GM21619 (cell line): ENCODE measurements at regions not wholly inside any gene's neighbourhood (a gene's known extent, or its start where the extent isn't known, plus 50 kb on each side); places are given as distances from the start of the nearest gene placed in this dataset.
"Not testable (repeated sequence)": the region's sequence is repeated elsewhere in the genome, so short reads cannot be mapped to it uniquely, and the experiment has no call there.

Experiments
- ATAC-seq: cut with Tn5 transposase; IDR thresholded peaks from one replicate; pipeline ENCODE4 v1.9.1; 2021; ENCODE audit not compliant: unreplicated experiment

GRCh38 chr10:78406648-78407008 lies 373.0 kb downstream of the RPS24 start:
- no peak for ATAC-seq

- ATAC-seq, result peak; percentile 74
Observed at GRCh38 chr10:78407009-78407711, 373.5 kb downstream of the RPS24 start.

GRCh38 chr10:78407966-78408365 lies 374.3 kb downstream of the RPS24 start:
- no peak for ATAC-seq

DNA sequence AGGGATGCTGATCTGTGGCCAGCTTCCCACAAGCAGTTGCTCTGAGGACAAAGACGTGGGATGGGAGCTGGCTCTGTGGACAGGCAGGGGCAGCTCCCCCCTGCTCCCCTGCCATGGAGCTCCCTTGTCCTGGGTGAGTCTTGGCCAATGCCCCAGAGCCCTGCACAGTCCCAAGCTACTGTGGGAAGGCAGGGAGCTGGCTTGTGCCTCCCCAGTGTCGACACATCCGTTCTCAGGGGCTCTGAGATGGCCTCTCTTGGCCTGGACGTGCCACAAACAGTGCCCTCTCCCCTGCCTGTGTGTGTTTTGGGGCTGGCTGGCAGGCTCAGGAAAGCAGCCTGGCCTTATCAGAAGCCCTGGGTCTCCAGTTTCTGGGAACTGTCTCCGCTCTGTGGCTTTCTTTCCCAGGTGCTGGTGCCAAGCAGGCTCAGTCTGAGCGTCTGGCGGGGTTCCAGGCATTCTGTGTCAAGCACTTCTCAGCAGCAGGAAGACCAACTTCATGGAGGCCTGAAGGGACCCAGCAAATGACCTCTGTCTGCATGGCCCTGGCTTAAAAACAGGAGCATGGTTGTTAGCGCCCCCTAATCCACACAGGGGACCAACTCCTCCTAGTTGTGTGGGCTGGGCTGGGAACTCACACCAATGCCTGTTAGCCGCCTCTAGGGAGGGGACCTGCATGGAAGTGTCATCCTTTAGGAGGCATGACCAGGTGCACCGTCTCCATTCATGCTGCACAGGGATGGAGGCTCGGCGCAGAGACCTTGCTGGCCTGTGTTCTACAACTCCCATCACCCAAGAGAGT lies 375.2 kb downstream of the RPS24 start:
- no peak for ATAC-seq

DNA sequence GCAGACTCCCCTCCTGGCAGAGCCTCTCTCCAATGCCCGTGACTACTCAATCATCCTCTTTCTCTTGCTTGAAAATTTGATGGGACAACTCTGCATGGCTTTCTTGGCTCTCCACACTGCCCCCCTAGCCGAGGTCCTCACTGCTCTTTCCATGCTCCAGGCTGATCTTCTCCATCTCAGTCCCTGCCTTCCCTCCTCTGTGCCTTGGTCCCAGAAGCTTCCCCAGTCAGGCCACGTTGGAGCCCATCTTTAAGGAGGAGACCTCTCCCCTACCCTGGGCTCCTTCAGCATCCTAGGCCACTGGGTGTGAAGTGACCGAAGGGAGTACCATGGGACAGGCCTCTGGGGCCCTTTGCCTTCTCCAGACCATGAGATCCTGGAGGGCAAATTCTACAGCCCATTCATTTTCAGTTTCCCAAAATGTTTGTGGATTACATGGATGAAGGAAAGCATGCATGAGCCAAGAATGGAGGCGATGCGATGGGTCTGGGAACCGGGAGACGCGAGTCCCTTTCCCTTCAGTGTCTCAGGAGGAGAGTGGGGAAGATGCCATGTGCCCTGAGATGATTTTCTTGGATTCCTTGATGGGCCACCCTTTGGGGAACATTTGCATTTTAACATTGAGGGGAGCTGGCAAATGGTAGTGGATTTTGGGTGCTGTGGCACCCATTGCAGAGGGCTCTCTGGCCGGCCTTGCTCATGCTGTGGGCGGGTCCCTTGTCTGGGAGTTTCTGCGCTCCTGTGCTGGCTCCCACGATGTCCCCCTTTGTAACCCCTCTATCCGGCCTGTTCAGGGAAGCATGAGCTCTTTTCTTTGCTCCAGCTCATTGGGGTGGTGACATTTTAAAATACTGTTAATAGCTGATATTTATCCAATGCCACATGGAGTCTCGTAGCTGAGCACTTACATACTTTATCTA lies 376.6 kb downstream of the RPS24 start:
- ATAC-seq, result no peak

GRCh38 chr10:78411716-78412115 lies 378.1 kb downstream of the RPS24 start:
- ATAC-seq, result no peak

- ATAC-seq, result no peak
Observed at GRCh38 chr10:78412605-78413004, 378.9 kb downstream of the RPS24 start.

DNA sequence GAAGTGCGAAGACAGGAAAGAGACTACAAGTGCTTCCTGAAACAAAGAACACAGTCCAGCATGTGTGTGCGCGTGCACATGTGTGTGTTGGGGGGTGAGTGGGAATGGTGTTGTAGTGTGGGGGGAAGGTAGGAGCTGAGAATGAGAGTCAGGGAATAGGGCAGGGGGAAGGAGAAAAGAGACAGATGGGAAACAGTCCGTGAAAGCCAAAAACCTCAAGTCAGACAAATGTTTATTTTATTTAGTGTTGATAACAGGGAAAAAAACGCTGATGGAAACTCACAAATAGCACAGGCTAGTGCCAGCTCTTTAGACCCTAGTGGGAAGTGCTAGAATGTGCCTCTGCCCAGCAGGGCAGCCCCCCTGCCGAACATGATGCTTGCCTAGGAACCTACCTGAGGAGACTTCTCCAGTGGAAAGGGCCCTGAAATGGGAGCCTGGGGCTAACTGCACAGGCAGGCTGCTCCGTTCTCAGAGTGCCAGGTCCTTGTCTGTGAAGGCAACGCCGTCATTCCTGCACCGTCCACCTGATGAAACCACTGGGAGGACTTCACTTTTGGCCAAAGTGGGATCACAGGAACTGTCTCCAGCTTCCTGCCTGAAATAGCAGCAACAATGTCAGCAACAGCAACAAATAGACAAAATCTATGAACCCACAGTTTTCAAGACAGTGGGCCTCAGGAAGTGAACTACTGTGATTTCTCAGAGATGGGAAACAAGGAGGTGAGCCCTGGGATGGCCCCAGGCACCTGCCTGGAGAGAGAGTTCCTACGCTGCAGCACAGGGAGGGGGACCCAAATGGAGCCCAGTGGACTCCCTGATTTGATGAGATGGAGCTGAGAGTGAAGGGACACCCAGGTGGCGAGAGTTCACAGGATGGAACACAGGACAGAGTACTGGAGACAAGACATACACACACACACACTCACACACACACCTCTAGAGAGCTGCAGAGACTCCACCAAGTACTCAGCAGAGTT lies 379.7 kb downstream of the RPS24 start:
- ATAC-seq, result no peak

- no peak for ATAC-seq
Observed at GRCh38 chr10:78414380-78414779, 380.7 kb downstream of the RPS24 start.

DNA sequence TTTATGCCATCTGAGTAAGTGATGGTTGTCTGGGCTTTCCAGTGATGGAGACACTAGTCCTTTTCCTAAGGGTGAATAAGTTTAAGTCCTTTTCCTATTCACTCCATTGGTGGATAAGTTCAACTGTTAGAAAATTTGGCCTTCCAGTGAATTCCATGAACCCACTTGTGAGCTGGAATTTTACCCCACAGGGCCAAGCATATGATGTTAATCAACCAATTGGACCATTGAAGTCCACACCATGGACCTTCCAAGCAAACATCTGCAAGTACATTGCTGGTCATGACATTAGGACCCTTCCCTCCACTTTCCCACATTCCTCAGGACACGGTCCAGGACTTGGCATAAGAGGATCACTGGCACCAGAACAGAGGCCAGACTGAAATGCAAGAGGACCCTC lies 381.4 kb downstream of the RPS24 start:
- ATAC-seq, result no peak

DNA sequence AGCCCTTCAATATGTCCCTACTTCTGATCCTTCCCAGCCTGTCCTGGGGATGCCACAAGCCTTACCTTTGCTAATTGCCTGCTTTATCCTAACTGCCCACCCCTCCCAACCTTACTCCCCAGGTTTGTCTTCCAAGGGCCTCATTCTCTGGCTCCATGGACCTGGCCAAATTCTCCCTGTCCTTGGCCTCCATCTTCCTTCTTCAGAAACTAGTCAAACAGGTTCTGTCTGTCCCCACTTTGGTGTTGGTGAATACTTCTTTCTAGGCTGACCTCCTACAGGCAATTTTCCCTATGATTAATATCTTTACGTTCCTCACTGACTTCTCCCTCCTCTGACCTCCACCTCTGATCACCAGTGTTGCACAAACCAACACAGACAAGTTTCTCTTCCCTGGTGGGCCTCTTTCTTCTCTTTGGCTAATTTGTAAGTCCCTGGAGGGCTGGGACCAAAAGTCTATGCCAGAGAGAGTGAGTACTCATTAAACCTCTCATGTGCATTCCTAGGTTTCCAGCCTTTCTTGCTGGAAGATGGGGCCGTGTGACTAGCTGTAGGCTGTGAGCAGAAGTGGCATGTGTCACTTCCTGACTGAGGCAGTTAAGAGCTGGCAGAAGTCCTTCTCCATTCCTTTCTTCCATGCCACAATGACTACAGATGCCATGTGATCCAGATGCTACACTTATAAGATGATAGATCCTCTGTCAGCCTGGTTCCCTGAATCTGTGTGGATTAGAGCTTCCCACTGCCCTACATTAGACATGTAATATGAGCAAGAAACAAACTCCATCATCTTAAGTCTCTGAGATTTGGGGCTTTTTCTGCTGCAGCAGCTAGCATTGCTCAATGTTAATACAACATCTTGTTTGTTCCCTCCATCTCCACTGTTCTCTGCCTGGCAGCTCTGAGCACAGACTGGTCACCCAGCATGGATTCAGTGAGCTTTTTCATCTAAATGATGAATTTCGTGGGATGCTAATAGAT lies 382.7 kb downstream of the RPS24 start:
- no peak for ATAC-seq

DNA sequence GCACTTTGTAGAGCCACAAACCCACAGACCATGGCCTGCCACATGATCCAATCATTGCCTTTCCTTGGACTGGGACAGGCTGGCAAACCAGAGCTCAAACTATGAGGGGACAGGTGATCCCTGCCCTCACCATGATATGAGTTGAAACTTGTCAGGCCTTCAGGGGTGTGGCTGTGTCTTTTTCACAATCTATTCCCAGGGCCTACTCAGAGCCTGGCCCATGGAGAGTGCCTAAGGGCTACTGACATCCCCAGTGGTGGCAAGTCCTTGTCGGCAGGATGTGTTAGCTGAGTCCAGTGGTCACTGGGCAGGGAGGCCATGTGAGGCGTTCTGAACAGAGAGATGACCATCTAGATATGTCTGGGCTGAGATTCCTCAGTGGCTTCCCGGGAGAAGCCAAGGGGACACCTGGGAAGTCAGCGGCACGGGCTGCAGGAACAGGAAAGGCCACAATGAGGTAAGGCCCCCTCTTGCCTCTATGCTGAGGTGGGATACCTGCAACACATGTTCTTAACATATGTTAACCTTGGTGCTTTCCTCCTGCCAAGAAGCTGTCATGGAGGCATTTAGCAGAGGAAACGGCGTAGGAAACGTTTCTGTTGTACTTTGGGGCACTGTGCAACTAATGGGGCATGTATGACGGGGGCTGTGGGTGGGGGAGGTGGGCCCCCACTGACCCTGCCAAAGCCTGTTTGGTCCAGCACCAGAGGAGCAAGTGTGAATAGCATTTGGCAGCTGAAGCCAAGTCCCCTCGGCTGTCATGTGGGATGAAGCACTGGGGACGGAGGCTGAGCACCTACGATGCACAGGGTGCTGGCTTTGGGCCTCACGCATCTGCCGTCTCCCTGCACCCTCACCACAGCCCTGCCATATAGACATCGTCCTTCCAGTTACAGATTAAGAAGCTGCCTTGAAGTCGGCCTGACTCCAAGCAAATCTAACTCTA lies 384.0 kb downstream of the RPS24 start:
- no peak for ATAC-seq

DNA sequence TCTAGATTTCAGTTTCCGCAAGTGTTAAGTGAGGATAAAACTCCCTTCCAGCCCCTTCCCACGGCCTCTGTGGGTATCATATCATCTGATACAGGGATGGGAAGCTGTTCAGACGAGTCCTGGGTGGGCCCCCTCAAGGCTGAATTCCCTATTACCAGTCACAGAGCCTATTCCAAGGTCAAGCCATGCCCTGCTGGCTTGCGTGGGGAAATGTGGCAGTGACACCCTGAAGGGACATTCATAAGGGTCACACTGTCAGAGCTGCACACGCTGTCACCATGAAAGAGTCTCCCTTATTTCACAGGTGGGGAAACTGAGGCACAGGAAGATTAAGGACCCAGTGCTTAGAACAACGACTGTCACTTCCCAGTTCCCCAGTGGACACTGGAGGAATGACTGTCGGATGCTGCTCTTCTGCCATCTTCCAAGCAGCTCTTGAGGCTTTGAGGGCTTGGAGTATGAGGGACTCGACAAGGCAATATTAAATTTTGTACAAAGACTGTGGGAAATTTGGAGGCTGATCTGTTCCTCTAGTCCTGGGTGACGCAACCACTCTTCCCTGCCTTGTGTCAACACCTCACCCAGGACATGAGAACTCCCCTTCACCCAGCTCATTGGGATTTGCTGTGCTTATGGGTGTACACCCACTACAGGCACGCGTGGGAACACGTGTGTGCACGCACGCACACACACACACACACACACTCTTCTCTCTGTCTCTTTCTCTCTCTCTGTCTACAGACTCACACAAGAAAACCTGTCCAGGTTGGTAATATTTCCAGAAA lies 386.0 kb downstream of the RPS24 start:
- no peak for ATAC-seq

DNA sequence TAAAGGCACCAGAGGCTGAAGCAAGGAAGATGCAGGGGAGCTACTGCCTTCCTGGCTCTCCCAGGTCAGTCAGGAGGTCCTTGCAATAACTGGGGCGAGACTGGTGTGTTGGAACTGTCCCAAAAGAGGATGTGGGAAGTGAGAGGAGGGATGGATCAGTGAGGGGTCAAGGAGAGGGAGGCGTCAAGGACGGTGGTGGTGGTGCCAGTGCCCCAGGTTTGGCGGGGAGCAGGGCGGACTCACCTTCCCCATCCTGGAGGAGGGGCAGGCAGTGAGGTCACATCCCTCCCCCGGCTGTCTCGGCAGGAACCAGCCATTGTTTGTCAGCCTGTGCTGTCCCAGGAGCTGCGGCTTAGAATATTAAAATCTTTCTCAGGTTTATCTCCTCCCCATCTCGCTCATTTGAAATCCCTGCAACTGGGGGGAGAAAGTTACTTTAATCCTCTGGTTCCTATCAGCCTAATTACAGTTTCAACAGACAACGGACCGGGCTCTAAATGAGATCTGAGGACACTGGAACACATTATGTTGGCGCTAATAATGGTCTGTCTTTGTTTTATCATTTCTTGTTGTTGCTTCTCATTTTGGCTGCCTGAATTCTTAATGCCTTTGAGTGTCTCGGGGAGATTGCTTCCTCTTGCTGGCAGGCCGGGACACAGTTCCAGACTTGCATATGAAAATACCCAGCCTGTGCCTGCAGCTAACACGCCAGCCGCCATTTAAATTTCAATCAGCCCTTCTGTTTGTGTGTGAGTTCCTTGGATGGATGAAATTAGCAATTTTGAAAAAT lies 387.5 kb downstream of the RPS24 start:
- no peak for ATAC-seq

DNA sequence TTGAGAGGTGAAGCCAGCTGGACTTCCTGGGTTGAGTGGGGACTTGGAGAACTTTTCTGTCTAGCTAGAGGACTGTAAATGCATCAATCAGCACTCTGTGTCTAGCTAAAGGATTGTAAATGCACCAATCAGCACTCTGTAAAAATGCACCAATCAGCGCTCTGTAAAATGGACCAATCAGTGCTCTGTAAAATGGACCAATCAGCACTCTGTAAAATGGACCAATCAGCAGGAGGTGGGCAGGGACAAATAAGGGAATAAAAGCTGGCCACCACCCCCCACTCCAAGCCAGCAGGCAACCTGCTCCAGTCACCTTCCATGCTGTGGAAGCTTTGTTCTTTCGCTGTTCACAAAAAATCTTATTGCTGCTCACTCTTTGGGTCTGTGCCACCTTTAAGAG lies 390.4 kb downstream of the RPS24 start:
- ATAC-seq, result not testable (repeated sequence)

DNA sequence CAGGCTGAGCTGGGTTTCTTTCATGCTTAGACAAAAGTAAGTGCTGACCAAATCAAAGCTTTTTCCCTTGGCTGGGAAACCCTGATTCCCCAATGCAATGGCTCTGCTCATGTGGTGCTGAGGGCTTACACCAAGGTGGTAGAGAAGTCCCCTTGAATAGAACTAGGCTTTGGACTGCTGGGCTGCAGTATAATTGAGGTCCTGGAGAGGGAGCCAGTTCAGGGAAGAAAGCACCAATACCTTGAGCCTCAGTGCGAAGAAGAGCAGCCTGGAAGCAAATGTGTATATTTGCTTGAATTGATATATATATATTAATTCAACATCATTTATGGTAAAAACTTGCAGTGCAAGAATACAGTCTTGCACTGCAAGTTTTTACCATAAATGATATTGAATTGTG lies 391.1 kb downstream of the RPS24 start:
- no peak for ATAC-seq

DNA sequence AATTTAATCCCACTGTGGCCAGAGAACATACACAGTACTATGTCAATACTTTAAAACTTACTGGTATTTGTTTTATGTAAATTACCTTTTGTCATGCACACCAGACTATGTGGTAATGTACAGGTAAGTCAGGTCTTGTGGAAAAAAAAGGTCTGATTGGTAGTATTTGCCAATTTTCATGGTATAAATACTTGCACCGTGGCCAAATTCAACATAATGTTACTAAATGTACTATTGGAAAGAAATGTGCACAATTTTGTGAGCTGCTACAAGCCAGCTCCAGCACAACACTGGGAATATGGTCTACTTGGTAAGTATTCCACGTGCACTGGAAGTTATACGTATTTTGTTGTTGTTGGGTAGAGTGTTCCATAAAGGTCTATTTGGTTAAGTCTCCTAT lies 392.5 kb downstream of the RPS24 start:
- no peak for ATAC-seq
